Stimulated activated CD4-positive, alpha-beta T cell treated with anti-CD3 and anti-CD28 coated beads, Interleukin-4, amount 100 ng/mL, for 24 hours (primary cell): ENCODE measurements at regions not wholly inside any gene's neighbourhood (a gene's known extent, or its start where the extent isn't known, plus 50 kb on each side); places are given as distances from the start of the nearest gene placed in this dataset.

Source experiments
- DNase-seq: peaks from one replicate; pipeline ENCODE4 v3.0.0-alpha.2; 2020

GRCh38 chr2:12391116-12391515 is 325.6 kb upstream of the TRIB2 start:
- no peak for DNase-seq

- no peak for DNase-seq
Measured at GRCh38 chr2:12396699-12397098, 320.0 kb upstream of the TRIB2 start.

GRCh38 chr2:12397854-12398253 is 318.9 kb upstream of the TRIB2 start:
- no peak for DNase-seq

GRCh38 chr2:12399240-12399639 is 317.5 kb upstream of the TRIB2 start:
- DNase-seq = no peak

GRCh38 chr2:12400543-12400942 is 316.2 kb upstream of the TRIB2 start:
- no peak for DNase-seq

- DNase-seq = no peak
Measured at GRCh38 chr2:12402440-12403139, 314.1 kb upstream of the TRIB2 start.

GRCh38 chr2:12404497-12404896 is 312.2 kb upstream of the TRIB2 start:
- DNase-seq = no peak

- DNase-seq = no peak
Measured at GRCh38 chr2:12407160-12407559, 309.6 kb upstream of the TRIB2 start.

GRCh38 chr2:12412898-12413305 is 303.8 kb upstream of the TRIB2 start:
- peak; percentile 57 for DNase-seq

- DNase-seq = no peak
Measured at GRCh38 chr2:12415536-12415935, 301.2 kb upstream of the TRIB2 start.

GRCh38 chr2:12416600-12416999 is 300.1 kb upstream of the TRIB2 start:
- peak; percentile 56 for DNase-seq

GRCh38 chr2:12417786-12418185 is 298.9 kb upstream of the TRIB2 start:
- DNase-seq = no peak

GRCh38 chr2:12419803-12420202 is 296.9 kb upstream of the TRIB2 start:
- no peak for DNase-seq

- DNase-seq = no peak
Measured at GRCh38 chr2:12421046-12421445, 295.7 kb upstream of the TRIB2 start.

- no peak for DNase-seq
Measured at GRCh38 chr2:12424219-12424618, 292.5 kb upstream of the TRIB2 start.

GRCh38 chr2:12424809-12425208 is 291.9 kb upstream of the TRIB2 start:
- no peak for DNase-seq

GRCh38 chr2:12428324-12428723 is 288.4 kb upstream of the TRIB2 start:
- no peak for DNase-seq

GRCh38 chr2:12428786-12429185 is 287.9 kb upstream of the TRIB2 start:
- no peak for DNase-seq

GRCh38 chr2:12429779-12430406 is 286.8 kb upstream of the TRIB2 start:
- no peak for DNase-seq

- peak; percentile 56 for DNase-seq
Measured at GRCh38 chr2:12430407-12431133, 286.2 kb upstream of the TRIB2 start.

GRCh38 chr2:12432985-12433625 is 283.6 kb upstream of the TRIB2 start:
- DNase-seq = no peak

- no peak for DNase-seq
Measured at GRCh38 chr2:12433626-12433990, 283.1 kb upstream of the TRIB2 start.

GRCh38 chr2:12434630-12435098 is 282.1 kb upstream of the TRIB2 start:
- DNase-seq = no peak
